GM21723 (cell line): ENCODE measurements at regions not wholly inside any gene's neighbourhood (a gene's known extent, or its start where the extent isn't known, plus 50 kb on each side); places are given as distances from the start of the nearest gene placed in this dataset.
"Not testable (repeated sequence)": the region's sequence is repeated elsewhere in the genome, so short reads cannot be mapped to it uniquely, and the experiment has no call there.

Experiments used
- ATAC-seq: cut with Tn5 transposase; IDR thresholded peaks from one replicate; pipeline ENCODE4 v1.9.1; 2021; ENCODE audit warnings: mild to moderate bottlenecking, moderate library complexity; ENCODE audit not compliant: unreplicated experiment

DNA sequence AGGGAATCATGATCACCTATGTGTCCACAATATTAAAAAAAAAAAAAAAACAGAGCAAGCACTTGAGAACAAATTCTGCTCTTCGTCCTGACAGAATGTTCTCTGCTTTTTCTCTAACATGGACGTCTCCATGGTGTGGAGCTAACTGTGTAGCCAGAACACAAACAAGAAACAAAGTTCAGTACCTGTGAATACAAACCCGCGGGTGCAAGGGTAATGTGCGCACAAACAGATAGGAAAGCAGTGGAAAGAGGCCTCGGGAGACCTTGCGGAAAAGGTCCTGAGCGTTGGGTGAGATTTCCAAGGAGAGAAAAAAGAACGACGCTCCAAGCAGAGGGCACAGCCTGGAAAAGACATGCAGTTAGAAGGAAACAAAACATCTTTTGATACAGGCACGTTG lies 92.0 kb upstream of the TBL1X start:
- no peak for ATAC-seq

DNA sequence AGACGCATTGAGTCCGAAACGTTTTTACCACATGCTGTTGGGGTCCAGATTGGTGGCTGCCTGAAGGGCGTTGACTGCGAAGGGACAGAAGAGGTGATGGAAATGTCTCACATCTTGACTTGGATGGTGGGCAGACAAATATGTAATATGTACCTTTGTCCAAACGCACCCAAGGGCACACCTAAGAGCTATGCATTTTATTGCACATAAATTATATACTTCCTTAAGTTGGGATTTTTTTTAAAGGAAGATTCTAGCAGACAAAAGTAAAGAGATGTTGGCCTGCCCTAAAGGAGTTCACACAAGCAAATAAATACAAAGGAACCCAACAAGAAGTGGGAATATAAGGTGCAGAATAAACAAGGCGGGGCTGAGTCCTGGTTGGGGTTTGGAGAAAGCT lies 91.1 kb upstream of the TBL1X start:
- no peak for ATAC-seq

DNA sequence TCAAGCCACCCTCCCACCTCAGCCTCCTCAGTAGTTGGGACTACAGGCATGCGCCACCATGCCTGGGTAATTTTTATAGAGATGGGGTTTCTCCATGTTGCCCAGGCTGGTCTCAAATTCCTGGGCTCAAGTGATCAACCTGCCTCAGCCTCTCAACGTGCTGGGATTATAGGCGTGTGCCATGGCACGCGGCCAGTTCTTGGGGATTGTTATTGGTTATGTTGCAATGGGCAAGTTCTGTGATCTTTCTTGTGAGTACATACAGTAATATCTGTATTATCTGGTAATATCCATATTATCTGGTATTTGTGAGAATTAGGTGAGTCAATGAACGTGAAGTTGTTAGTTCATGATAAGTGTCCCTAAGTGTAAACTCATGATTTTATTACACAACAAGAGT lies 90.3 kb upstream of the TBL1X start:
- ATAC-seq: no peak

DNA sequence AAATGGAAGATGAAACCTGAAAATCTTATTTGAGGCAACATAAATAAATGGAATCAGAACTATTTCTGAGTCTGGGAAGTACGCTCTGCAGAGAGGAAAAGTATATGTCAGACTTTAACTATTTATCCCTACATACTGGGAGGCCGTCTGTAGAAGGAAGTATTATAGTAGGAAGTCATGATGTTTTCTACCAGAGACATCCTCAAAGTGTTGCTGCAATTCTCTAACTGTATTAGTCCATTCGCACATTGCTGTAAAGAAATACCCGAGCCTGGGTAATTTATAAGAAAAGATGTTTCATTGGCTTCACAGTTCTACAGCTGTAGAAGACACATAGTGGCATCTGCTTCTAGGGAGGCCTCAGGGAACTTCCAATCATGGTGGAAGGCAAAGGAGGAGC lies 88.7 kb upstream of the TBL1X start:
- ATAC-seq: no peak

GRCh38 chrX:9377216-9377615 lies 87.6 kb upstream of the TBL1X start:
- ATAC-seq: not testable (repeated sequence)

- no peak for ATAC-seq
Measured at GRCh38 chrX:9378980-9379696, 85.7 kb upstream of the TBL1X start.

GRCh38 chrX:9379697-9380551 lies 84.9 kb upstream of the TBL1X start:
- ATAC-seq: no peak

GRCh38 chrX:9383655-9384054 lies 81.2 kb upstream of the TBL1X start:
- no peak for ATAC-seq

DNA sequence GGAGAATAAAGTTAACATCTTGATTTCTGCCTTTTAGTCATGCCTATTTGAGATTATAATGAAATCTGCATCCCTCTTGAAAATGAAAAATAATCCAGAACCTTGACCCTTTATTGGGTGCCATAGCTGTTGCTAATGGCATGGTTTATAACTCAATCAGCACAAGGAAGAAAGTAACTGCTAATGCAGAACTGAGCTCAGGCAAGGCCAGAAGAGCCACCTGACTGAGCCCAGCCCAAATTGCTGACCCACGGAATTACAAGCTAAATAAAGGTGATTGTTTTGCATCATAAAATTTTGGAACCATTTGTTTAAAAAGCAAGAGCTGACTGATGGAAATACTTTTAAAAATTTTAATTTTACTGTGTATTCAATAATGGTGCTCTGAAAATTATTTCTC lies 76.4 kb upstream of the TBL1X start:
- ATAC-seq: no peak

DNA sequence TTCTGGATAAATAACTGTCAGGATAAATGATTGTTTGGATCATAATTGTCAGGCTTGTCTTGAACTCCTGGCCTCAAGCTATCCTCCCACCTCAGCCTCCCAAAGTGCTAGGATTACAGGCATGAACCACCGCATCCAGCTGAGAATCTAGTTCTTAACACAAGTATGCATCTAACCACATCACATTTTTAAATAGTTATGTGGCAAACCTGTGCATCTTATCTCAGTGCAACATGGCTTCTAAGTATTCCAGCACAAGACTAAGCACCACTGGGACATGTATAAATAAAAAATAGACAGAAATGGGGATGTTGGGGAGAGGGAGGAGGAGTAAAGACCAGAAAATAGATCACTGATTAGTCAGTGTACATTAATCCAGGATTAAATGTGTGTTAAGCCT lies 74.7 kb upstream of the TBL1X start:
- ATAC-seq: no peak

DNA sequence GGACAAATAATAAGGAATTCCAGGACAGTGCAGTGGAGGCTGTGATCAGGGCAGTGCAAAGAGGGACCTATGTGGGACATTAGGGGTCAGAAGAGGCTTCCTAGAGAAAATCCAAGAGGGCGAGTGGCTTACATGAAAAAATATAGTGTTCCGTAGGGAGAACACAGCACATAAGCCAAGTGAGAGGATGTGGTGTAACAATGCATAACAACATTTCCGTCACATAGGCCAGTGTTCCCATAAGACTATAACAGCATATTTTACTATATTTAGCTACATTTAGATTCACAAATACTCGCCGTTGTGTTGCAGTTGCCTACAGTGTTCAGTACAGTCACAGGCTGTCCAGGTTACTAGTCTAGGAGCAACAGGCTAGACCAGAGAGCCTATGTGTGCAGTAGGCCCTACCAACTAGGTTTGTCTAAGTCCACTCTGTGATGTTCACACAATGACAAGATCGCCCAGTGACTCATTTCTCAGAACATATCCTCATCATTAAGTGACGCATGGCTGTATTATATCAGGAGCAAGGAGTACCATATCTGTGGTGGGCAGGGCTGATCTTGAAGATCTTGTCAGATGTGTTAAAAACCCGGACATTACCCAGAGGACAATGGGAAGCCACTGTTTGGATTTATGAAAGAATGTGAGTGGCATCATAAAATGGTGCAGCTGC lies 74.0 kb upstream of the TBL1X start:
- ATAC-seq: no peak

DNA sequence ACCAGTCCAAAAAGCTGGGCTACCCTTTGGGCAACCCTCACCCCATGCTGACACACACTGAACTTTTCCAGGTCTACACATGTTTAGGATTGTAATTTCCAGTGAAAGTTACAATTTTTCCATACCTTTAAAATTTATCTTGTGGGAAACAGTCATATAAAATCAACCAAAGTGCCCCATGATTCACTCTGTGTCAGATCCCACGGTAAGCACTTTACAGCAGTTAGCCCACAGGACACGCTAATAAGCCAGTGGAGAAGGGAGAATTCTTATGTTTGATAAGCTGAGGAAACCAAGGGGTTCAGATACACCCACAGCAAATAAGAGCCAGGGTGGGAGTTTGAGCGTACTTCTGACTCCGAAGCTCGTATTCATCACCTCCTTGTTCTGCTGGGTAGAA lies 72.4 kb upstream of the TBL1X start:
- no peak for ATAC-seq

GRCh38 chrX:9393571-9393970 lies 71.3 kb upstream of the TBL1X start:
- ATAC-seq: no peak

DNA sequence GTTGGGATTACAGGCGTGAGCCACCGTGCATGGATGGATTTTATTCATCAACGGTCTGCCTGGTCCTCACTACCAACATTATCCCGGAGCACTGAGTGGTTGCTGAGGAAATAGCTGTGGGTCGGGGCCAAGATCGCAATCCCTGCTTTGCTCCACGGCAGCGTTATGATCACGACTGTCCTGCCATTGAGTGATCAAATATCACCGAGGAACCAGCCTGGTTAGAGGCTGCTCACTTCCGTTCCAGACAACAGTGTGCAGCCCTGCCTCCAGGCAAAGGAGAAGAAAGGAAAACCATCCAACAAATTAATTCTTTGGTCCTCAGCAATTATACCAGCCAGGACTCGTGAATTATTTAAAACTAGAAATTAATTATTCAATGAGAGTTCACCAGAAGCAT lies 70.6 kb upstream of the TBL1X start:
- ATAC-seq: no peak

- ATAC-seq: no peak
Measured at GRCh38 chrX:9396930-9397329, 67.9 kb upstream of the TBL1X start.

GRCh38 chrX:9401051-9401450 lies 63.8 kb upstream of the TBL1X start:
- ATAC-seq: no peak

DNA sequence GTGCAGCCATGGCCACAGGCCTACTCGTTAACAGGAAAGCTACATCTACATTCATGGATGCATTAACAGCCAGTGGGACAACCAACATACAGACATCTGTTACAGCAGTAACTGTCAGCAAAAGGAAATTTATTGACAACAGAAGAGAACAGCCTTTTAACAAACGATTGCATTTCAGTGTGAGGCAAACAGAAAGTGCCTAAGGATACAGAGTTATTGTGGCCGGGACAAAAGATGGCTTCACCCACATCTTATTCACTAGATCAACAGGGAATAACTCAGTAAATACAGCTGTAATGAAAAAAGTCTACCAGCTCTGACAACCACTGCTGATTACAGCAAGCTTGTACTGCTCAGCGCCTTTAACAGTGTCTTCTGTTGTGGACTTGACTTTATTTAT lies 61.5 kb upstream of the TBL1X start:
- ATAC-seq: no peak

DNA sequence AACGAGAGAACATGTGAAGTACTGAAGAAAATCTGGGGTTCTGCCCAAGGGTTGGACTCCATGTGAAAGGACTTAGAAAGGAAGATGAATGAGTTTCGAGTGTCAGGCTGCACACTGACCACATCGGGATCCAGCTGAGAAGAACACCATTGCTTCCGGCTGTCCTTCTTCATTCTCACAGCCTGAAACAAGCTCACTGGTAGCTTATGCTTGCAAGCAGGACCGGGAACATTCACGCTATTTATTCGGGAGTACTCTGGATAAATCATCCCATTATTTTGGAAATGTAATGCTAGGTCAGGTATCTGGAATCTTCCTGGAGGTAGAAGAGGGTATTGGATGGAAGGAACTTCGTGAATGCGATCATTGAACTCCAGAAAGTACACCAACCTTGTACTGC lies 59.2 kb upstream of the TBL1X start:
- not testable (repeated sequence) for ATAC-seq

DNA sequence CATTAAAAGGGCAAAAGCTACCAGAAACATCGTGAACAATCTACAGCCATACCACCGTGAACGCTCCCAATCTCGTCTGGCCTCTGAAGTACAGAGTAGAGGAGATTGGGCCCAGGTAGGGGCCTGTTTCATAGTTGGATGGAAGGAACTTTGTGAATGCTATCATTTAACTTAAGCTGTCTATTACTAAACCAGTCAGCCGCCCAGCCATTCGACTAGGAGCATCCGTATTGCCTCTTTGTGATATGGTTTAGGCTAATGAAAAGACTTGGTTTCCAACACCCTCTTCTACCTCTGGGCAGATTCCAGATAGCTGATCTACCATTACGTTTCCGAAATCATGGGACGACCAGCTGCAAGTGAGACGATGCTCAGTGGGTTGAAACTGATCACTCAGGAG lies 54.0 kb upstream of the TBL1X start:
- ATAC-seq: not testable (repeated sequence)

GRCh38 chrX:9411682-9412081 lies 53.2 kb upstream of the TBL1X start:
- ATAC-seq: not testable (repeated sequence)

GRCh38 chrX:9414416-9414815 lies 50.4 kb upstream of the TBL1X start:
- no peak for ATAC-seq
